HG02678 (cell line): ENCODE measurements at regions not wholly inside any gene's neighbourhood (a gene's known extent, or its start where the extent isn't known, plus 50 kb on each side); places are given as distances from the start of the nearest gene placed in this dataset.

Source experiments
- ATAC-seq: cut with Tn5 transposase; IDR thresholded peaks from one replicate; pipeline ENCODE4 v1.9.1; 2021; ENCODE audit warnings: mild to moderate bottlenecking, moderate library complexity; ENCODE audit not compliant: unreplicated experiment

- no peak for ATAC-seq
These were observed 51.0 kb upstream of the BRINP1 start for GRCh38 chr9:119420231-119420630.
